ENCODE measurements at regions not wholly inside any gene's neighbourhood (a gene's known extent, or its start where the extent isn't known, plus 50 kb on each side); places are given as distances from the start of the nearest gene placed in this dataset.
A peak's percentile ranks its signal among the peaks of the same experiment; 100 is the strongest.

- DNase-seq (ENCODE audit: low spot score), result no peak
Measured at GRCh38 chr20:12022126-12022525, 104.4 kb downstream of the BTBD3 start.

GRCh38 chr20:12023194-12023795 lies 105.6 kb downstream of the BTBD3 start:
- no peak for DNase-seq (ENCODE audit: low spot score)

GRCh38 chr20:12028771-12029170 lies 111.1 kb downstream of the BTBD3 start:
- DNase-seq (ENCODE audit: low spot score), result no peak

- DNase-seq (ENCODE audit: low spot score), result no peak
Measured at GRCh38 chr20:12030470-12030869, 112.8 kb downstream of the BTBD3 start.

GRCh38 chr20:12036142-12036541 lies 118.4 kb downstream of the BTBD3 start:
- DNase-seq (ENCODE audit: low spot score), result no peak

GRCh38 chr20:12037521-12037920 lies 119.8 kb downstream of the BTBD3 start:
- DNase-seq (ENCODE audit: low spot score), result no peak

GRCh38 chr20:12040261-12040660 lies 122.6 kb downstream of the BTBD3 start:
- no peak for DNase-seq (ENCODE audit: low spot score)

- no peak for DNase-seq (ENCODE audit: low spot score)
Measured at GRCh38 chr20:12044969-12045368, 127.3 kb downstream of the BTBD3 start.

- DNase-seq (ENCODE audit: low spot score), result no peak
Measured at GRCh38 chr20:12047838-12048432, 130.2 kb downstream of the BTBD3 start.

GRCh38 chr20:12049125-12049524 lies 131.4 kb downstream of the BTBD3 start:
- DNase-seq (ENCODE audit: low spot score), result no peak

- no peak for DNase-seq (ENCODE audit: low spot score)
Measured at GRCh38 chr20:12051206-12052163, 133.8 kb downstream of the BTBD3 start.

- DNase-seq (ENCODE audit: low spot score), result peak; percentile 7
Measured at GRCh38 chr20:12053353-12053752, 135.7 kb downstream of the BTBD3 start.

GRCh38 chr20:12054556-12054955 lies 136.9 kb downstream of the BTBD3 start:
- DNase-seq (ENCODE audit: low spot score), result no peak

- DNase-seq (ENCODE audit: low spot score), result no peak
Measured at GRCh38 chr20:12055161-12055560, 137.5 kb downstream of the BTBD3 start.

GRCh38 chr20:12056839-12057238 lies 139.1 kb downstream of the BTBD3 start:
- no peak for DNase-seq (ENCODE audit: low spot score)

- no peak for DNase-seq (ENCODE audit: low spot score)
Measured at GRCh38 chr20:12057778-12058177, 140.1 kb downstream of the BTBD3 start.

- DNase-seq (ENCODE audit: low spot score), result no peak
Measured at GRCh38 chr20:12058216-12058615, 140.5 kb downstream of the BTBD3 start.

- no peak for DNase-seq (ENCODE audit: low spot score)
Measured at GRCh38 chr20:12061466-12061865, 143.8 kb downstream of the BTBD3 start.

- DNase-seq (ENCODE audit: low spot score), result no peak
Measured at GRCh38 chr20:12063106-12063684, 145.5 kb downstream of the BTBD3 start.

GRCh38 chr20:12064540-12064939 lies 146.8 kb downstream of the BTBD3 start:
- no peak for DNase-seq (ENCODE audit: low spot score)

- DNase-seq (ENCODE audit: low spot score), result no peak
Measured at GRCh38 chr20:12067686-12068085, 150.0 kb downstream of the BTBD3 start.

GRCh38 chr20:12068121-12068520 lies 150.4 kb downstream of the BTBD3 start:
- no peak for DNase-seq (ENCODE audit: low spot score)

- DNase-seq (ENCODE audit: low spot score), result no peak
Measured at GRCh38 chr20:12069181-12069580, 151.5 kb downstream of the BTBD3 start.

All from hepatic stellate cell (primary cell).